Fibroblast of skin of left quadriceps (primary cell): ENCODE measurements at regions not wholly inside any gene's neighbourhood (a gene's known extent, or its start where the extent isn't known, plus 50 kb on each side); places are given as distances from the start of the nearest gene placed in this dataset.

Experiments used
- DNase-seq, 2 experiments: peaks; one replicate each; pipeline ENCODE4 v3.0.0-alpha.2; 2013; ENCODE audit warnings: low read depth in 2 of 2

DNA sequence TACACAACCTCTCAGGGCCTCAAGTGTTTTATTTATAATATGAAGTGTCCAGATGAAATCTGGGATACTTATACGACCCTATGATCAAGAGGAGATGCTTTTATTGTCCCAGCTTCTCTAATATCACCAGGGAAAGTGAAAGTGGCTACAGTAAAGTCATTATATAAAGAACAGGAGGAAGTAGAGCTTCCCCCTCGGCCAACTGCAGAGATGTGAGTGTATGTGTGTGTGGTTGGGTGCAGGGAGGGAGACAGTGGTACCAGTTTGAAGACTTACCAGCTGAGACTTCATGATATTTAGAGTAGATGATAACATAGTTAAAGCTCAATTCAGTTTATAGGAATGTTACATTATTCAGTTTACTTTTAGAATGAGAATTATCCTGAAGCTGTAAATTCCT is 373.6 kb upstream of the DDI1 start:
- no peak for DNase-seq

DNA sequence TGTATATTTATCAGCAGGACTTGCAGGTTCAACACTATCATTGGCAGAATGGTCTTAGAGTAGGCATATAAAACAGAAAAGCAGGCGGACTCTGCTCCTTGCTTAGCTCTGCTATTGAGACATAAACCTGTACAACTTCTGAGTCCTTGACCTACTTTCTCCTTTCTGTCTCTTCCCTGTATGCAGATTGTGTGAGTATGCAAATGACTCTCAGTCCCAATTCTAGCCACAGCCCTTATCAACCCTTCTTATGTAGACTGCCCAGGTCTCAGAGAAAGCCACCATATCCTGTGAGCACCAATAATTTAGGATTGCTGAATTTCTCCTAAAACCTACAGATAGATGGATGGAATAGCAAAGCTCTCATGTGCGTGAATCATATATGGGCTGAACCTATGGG is 367.6 kb upstream of the DDI1 start:
- DNase-seq: no peak

DNA sequence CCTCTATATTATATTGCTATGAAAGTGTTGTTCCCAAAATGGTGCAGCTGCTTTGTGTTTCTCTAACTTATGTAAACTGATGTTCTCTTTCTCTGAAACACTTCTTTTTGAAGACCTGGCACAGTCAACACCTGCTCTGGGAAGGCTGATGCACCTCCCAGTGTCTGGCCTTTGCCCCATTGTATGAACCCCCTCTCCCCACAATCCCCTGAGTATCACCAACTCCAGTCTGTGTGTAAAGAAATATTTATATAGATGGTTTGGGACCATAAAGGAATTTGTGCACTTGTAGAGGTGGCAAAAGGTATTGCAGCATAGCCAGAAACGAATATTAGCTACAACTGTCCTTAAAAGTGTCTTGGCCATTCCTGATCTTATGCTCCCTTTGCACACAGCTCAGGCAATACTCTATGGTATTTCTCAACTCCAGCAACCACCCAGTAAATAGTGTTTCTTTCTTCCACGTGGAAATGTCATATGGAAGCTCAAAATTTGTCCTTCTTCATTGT is 365.2 kb upstream of the DDI1 start:
- DNase-seq: no peak

DNA sequence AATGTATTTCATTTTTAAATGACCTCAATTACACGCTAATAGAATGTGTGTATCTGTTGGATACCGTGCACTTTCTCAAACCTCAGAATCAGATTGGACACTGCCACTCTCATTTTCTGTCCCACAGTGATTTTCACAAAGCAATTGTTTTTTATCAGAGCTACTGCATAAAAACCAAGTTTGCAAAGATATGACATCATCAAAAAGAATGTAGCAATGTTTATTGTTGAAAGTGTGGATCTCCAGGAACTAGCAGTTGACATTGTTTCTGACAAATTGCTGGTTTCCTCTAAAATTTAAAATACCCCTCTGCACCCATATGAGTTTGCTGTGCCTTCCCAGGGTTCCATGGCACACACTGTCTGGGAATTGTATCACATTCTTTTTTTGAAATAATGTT is 362.7 kb upstream of the DDI1 start:
- DNase-seq: no peak

DNA sequence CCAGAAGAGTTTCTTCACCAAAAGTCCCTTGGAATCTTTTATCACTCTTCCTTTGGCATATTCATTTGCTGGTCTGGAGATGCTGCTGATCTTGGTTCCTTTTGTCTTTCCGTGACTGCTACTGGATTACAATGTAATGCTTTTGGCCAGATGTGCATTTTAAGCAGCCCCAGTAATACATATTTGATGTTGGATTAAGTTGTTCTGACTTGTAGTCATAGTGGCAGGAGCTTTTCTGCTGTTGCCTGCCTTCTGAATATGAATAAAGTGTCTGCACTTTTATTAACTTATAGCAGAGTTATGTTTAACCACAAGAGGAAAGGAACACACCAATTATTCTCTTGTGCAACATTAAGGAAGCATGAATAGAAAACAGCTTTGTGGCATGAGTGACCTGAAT is 360.0 kb upstream of the DDI1 start:
- peak in 1 of 2 experiments; percentile 47 for DNase-seq

DNA sequence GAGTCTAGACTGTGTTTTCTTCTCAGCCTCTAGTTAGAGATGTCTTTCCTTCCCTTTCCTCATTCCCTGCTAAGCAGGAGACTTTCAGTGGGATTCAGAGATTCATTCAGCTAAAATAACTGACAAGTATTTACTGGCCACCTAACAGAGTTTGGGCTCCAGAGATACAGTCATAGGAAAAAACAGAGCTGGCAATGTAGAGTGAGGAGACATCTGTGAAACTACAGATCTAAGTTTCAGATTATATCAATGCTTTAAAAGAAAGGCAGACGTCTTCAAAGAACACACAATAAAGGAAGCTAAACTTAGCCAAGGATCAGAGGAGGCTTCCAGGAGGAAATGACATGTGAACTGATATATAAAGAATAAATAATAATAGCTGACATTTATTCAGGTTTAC is 355.6 kb upstream of the DDI1 start:
- DNase-seq: no peak

DNA sequence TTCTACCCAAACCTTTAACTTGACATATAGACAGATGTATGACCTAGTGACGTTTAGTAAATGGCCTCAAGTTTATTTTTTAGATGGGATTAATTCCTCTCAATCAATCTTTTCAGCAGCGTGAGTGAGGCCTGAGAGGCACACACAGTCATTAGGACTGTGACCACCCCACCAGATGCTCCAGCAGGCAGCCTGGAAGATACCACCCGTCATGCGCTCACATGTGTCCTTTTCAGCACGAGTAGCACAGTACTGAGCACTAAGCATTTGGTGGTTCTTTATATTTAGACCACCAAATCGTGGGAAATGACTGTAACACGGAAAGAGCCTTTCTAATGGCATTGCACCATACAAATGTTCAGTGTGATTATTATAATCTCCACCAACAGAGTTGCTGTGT is 354.6 kb upstream of the DDI1 start:
- DNase-seq: no peak

DNA sequence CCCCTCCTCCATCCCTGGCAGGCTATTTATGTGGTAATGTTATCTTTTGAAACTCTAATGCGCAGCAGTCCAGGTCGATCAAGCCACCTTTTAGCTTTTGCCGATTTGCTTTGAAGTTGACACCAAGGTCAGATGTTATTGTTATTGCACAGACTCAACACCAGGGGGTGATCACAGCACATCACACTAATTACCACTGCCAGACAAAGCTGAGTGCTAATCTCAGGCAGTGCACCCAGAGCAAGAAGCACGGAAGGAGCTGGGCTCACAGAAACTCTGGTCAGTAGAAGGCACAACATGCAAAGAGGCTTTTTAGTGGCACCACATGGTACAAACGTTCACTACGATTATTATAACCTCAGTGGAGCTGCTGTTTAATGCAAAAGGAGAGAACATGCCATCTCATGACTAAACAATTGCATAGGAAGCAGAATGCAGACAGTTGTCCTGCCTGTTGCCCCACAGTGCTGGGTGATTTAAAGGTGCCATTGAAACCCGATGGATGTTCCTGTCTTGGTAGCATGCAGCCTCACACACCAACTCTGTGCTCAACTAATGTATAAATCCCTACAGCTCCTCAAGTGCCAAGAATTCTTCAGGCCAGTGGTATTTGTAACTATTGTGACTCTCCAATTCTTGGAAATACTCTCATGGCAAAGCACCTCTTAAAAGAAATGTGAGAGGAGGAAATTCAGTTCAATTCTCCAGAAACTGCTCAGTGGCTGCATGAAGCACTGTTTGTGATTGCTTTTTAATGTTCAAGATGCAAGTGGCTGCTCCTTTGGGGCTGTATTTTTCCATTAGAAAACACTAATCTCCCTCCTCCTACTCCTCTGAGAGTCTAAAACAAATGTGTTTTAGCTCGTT is 353.9 kb upstream of the DDI1 start:
- DNase-seq: peak; percentile 61 to 63

DNA sequence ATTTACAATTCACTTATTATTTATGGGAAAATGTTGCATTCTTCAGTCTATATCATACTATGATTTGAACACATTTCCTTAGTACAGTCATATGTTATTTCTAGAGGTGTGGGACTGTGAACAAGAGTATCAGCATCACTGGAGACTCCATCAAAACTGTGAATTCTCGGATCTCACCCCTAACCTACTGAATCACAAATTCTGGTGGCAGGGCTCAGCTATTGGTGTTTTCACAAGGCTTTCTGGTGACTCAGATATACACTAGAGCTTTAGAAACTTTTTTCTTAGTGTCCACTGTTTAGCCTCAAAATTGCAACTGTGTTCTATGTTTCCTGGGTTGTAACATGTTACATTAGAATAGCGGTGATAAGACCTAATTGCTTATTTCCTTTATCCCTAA is 352.9 kb upstream of the DDI1 start:
- DNase-seq: no peak

DNA sequence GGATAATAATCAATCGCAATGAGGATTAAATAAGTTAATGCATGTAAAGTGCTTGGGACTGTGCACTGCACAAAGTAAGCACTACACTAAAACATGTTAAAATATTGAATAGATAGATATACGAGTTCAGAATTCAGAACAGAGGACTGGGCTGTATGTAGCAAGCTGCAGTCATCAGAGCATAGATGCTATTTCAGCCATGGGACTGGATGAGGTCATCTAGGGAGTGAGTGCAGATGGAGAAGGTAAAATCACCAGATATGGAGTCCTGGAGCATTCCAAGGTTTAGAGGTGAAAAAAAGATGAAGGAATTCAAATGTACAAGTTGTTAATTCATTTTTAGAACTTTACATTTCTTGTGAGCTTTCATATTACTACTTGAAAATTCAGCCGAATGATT is 347.5 kb upstream of the DDI1 start:
- DNase-seq: no peak

DNA sequence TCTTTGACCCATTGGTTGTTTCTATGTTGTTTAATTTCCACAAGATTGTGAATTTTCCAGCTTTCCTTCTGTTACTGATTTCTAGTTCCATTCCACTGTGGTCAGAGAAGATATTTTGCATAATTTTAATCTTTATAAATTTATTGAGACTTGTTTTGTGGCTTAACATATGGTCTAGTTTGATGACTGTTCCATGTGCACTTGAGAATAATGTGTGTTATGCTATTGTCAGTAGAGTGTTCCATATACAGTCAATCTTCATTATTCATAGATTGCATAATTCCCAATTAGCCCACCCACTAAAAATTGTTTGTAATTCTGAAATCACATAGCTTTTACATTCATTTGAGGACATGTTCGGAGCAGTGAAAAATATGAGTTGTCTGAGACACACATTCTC is 346.1 kb upstream of the DDI1 start:
- DNase-seq: peak in 1 of 2 experiments; percentile 30

DNA sequence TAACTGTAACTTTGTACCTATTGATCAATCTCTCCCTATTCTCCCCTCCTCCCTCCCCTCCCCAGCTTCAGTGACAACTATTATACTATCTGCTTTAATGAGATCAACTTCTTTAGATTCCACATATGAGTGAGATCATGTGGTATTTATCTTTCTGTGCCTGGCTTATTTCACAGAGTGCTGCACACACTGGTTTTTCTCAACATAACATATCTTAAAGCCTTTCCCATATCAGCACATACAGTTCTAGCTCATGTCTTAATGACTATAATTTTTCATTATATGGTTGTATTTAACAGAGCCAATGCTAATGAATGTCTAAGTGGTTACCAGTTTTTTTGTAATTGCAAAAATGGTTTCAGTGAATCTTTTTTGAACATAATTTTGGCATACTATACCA is 340.3 kb upstream of the DDI1 start:
- DNase-seq: no peak

DNA sequence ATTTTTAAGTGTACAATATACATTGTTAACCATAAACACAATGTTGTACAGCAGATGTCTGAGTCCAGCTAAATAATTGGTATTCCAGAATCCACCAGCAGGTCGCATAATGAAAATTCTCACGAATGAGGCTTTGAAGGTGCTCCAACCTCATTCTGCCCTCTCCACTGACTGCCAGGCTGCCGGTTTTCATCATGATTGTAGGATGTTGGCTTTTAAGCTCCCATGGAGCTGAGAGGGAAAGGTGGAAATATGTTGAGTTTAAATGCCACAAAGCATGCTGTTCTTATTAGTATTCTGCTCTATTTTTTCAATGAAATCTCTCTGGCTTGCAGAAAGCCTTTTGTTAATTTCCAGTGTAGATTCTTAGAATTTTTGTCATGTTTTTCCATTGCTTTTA is 337.2 kb upstream of the DDI1 start:
- DNase-seq: peak; percentile 46 to 47

DNA sequence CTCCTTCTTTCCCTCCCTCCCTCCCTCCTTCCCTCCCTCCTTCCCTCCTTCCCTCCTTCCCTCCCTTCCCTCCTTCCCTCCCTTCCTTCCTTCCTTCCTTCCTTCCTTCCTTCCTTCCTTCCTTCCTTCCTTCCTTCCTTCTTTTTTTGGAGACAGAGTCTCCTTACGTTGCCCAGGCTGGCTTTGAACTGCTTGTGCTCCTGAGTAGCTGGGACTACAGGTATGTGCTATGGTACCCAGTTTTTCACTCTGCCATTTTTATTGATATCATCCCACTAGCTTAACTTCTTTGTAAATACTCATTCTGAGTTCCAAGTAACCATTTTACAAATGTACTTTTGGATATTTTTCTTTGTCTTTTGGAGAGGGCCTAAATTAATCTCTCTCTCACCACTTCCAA is 336.8 kb upstream of the DDI1 start:
- no peak for DNase-seq

DNA sequence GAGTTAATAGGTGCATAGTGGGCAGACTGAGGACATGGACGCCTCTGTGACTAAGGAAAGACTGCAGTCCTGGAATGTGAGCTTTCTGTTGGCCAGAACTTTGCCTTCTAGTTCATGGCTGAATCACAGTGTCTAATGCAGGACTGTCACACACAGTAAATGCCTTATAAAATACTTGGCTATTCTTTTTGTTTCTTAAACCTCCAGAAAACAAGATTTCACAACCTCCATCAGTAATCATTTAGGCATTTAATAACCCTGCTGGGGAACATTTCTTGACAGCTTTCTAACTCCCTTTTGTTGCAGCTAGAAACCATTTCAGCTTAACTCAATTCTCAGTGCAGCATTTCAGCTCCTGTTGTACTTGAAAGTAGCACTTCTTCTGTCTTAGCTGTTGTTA is 335.8 kb upstream of the DDI1 start:
- peak; percentile 71 to 73 for DNase-seq

DNA sequence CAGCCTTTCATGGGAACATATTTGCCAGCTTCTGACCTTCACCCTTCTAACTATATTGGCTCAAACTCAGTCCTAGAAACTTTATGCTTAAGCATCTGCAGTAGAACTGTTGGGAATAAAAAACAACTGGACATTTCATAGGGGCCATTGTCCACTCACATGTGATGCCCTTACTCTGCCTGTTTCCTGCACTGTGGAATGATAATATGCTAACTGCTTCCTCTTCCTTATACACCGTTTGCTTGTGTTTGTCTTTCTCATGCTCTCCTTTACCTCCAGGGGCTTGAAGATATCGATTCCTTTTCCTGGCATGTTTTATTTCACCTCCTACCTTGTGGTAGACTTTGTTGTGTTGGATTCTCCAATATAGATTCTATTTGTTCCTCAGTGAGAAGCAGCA is 333.0 kb upstream of the DDI1 start:
- DNase-seq: no peak

DNA sequence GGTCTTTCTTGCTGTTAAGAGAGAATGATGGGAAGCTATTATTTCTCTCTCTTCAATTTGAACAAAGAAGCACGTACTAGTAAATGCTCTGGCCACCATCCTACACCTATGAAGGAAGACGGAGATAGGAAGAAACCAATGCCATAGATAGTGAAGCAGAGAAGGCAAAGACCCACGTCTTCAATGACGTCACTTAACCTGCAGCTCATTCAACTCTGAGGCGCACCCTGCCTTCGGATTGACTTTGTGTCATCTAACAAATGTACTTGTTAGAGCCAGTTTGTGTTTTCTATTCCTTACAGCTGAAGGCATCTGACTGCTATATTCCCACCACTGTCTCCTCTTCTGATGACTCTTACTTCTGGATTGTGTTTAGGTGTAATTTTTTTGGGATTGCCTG is 332.5 kb upstream of the DDI1 start:
- no peak for DNase-seq

DNA sequence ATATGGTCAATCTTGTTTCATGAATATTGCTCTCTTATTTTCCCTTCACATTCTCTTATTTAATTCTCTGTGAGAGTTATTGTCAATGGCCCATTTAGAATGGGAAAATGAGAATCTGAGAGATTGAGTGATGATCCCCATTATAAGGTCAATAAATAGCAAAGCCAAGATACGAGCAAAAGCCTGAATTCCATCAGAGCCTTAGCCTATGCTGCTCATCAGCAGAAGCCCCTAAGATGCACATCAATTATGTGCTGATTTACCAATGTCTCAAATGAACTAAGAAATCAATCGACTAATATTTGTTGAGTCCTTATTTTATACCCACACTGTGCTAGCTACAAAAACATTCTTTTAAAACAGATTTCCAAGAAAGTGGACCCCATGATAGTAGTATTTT is 330.8 kb upstream of the DDI1 start:
- DNase-seq: no peak

DNA sequence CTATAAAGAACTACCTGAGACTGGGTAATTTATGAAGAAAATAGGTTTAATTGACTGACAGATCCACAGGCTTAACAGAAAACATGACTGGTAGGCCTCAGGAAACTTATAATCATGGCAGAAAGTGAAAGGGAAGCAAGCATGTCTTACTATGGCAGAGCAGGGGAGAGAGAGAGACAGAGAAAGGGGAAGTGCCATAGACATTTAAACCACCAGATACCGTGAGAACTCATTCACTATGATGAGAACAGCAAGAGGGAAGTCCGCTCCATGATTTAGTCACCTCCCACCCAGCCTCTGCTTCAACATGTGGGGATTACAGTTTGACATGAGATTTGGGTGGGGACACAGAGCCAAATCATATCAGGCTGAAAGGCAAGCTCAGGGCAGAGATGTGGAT is 327.1 kb upstream of the DDI1 start:
- DNase-seq: no peak

DNA sequence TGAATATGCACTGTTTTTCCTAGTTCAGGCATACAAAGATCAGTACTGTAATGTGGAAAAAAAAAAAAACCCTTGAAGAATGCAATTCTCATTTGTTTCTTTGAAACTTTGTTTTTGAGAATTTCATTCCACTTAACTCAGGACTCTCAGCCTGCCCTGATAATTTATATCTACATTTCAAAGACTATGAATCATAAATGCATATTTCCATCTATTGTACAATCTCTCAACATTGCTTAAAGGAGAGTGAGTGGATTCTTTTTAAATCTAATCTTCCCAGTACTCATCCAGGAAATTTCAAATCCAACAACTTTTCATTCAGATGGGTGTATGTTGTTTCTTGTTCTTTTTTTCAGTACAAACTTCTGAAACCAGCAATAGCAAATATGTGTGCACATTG is 322.2 kb upstream of the DDI1 start:
- peak; percentile 44 to 54 for DNase-seq

DNA sequence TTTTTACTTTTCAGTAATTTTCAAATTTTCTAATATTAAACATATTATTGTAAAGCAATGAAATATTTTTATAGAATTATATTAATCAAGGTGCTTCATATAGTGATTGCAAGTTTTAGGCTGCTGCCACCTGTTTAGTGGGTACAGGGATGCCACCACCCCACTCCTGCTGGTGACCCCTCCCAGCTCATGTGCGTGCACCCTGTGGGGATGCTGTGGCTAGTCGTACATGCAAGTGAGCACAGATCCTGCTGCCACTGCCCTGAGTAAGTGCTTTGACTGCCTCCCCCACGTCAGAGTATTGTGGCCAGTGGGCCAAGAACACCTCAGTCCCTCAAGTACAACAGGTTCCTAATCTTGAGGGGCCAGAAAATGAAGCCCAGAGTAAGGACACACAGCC is 320.1 kb upstream of the DDI1 start:
- DNase-seq: no peak

DNA sequence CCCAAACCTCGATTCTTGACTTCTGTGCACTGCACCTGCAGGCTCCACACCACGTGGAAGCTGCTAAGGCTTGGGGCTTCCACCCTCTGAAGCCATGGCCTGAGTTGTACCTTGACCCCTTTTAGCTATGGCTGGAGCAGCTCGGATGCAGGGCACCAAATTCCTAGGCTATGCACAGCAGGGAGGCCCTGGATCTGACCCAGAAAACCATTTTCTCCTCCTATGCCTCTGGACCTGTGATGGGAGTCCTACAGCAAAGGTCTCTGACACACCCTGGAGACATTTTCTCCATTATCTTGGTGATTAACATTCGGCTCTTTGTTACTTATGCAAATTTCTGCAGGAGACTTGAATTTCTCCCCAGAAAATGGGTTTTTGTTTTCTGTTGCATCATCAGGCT is 309.2 kb upstream of the DDI1 start:
- no peak for DNase-seq

DNA sequence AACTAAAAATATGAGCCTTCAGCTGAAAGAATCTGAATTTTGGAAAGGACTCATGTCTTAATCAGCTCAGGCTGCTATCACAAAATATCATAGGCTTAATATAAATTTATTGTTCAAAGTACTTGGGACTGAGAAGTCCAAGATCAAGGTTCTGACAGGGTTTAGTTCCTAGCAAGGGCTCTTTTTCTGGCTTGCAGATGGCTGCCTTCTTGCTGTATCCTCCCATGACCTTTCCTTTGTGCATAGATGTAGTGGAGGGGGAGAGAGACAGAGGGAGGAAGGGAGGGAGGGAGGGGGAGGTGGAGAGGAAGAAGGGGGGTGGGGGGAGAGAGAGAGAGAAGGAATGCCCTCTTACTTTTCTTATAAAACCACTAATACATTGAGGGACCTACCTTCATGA is 306.8 kb upstream of the DDI1 start:
- DNase-seq: peak in 1 of 2 experiments; percentile 4
